Heart right ventricle (tissue), 16 donors: ENCODE measurements at regions not wholly inside any gene's neighbourhood (a gene's known extent, or its start where the extent isn't known, plus 50 kb on each side); places are given as distances from the start of the nearest gene placed in this dataset.

Experiments used
- ATAC-seq, 8 donors: fragments of 200-7000 bp; cut with Tn5 transposase; one replicate each; pipeline ENCODE4 v1.9.1; 2020; ENCODE audit warnings: mild to moderate bottlenecking in 8 of 8, moderate library complexity in 8 of 8, moderate number of reproducible peaks in 1 of 8
- DNase-seq, 2 donors: peaks; one replicate each; pipeline ENCODE4 v3.0.0-alpha.2; 2020
- H3K27ac ChIP-seq, 10 donors: fragments of 200-600 bp; sonication (generic) in 2 of 10; one replicate each; pipeline versions ENCODE4 v1.5.0 to v1.8.0; 2020 to 2022; ENCODE audit warnings: mild to moderate bottlenecking in 3 of 10
- H3K27me3 ChIP-seq, 7 donors: fragments of 200-600 bp; one replicate each; pipeline ENCODE4 v1.8.0; 2021 to 2022; ENCODE audit warnings: mild to moderate bottlenecking in 2 of 7
- H3K36me3 ChIP-seq, 9 donors: fragments of 200-600 bp; sonication (generic) in 1 of 9; one replicate each; pipeline versions ENCODE4 v1.5.0 to v1.8.0; 2020 to 2022; ENCODE audit warnings: mild to moderate bottlenecking in 2 of 9
- H3K4me1 ChIP-seq, 9 donors: fragments of 200-600 bp; sonication (generic) in 1 of 9; one replicate each; pipeline versions ENCODE4 v1.5.0 to v1.8.0; 2020 to 2022; ENCODE audit warnings: mild to moderate bottlenecking in 4 of 9
- H3K4me3 ChIP-seq, 10 donors: fragments of 200-600 bp; sonication (generic) in 2 of 10; one replicate each; pipeline versions ENCODE4 v1.5.0 to v1.8.0; 2020 to 2022; ENCODE audit warnings: mild to moderate bottlenecking in 7 of 10, moderate library complexity in 2 of 10
- H3K9me3 ChIP-seq, 11 donors: fragments of 200-600 bp in 10 of 11; sonication (generic) in 2 of 11; one replicate each; pipeline versions ENCODE4 v1.5.0 to v1.8.0; 2013 to 2022; ENCODE audit warnings: mild to moderate bottlenecking in 2 of 11, control low read depth in 1 of 11, moderate library complexity in 1 of 11
- CTCF ChIP-seq, 9 donors: fragments of 200-600 bp; sonication (generic) in 2 of 9; IDR thresholded peaks; one replicate each; pipeline versions ENCODE4 v1.5.0 to v1.8.0; 2021 to 2022; ENCODE audit warnings: antibody characterized with exemption in 9 of 9, mild to moderate bottlenecking in 5 of 9, moderate library complexity in 1 of 9
- WGBS, 2 donors: extraction: QIAGEN DNeasy Blood & Tissue Kit; methylation state at CpG; one replicate each; pipeline ENCODE4 v1.1.7; 2013; ENCODE audit warnings: inconsistent platforms in 1 of 2; 5-methylcytosine and 5-hydroxymethylcytosine counted together
- intact Hi-C, 10 donors: fragments of 100-400 bp; cut with DNase I; formaldehyde crosslinking; loops; one replicate each; pipeline versions ENCODE4 v1.11.1 to v1.14.2; 2022
- donor health status: Arrhythmogenic right ventricular cardiomyopathy.
- donor health status: ischemic (EF 13 %, LVEDD 7.1; RV severe dilation, severe dysfunction).
- donor health status: healthy with polysubstance abuse.
- donor health status: DM: no; HTN: yes; CAD: no.
- donor health status: DM: no; HTN: no; CAD: no.
- donor health status: ischemic (EF 25% LVEDD 6.9; RV normal size, moderate dysfunction).
- donor health status: ischemic (EF 25% LVEDD 5.7; RV mildly dilated, moderate dysfunction).
- donor health status: healthy.
- donor health status: DM: yes; HTN: yes; CAD: no.
- donor health status: Ischemic cardiomyopathy.
- donor health status: ischemic (EF 35%, LVEDD 5.7; RV mildly dilated, moderate dysfunction).
- donor health status: nonischemic (EF 11% LVEDD 7.7; RV severe dilation, severe dysfunction).
- donor health status: DM: yes; HTN: yes; CAD: no.
- donor health status: PGD.
- donor health status: ischemic (EF 29% LVEDD 5.4; RV normal size, mild dysfunction).
- donor health status: nonischemic (EF 23%, LVEDD 6.1; RV moderate dilation, normal function).

- Histone ChIP-seq H3K9me3 (peaks cover 0 to 19% (median 0%) of the 10 kb centered on the region in 11 donors), H3K27me3 (no peaks in the 10 kb centered on the region), H3K4me3 (no peak overlapping the region), H3K4me1 (no peaks in the 10 kb centered on the region), H3K36me3 (no peaks in the 10 kb centered on the region), H3K27ac (no peak overlapping the region)
- 62 to 75% methylated on average over 2 of the region's 2 CpGs for WGBS, 2 donors
- no peak for TF ChIP-seq CTCF (IDR thresholded peaks at IDR 0.05)
- ATAC-seq, result no peak
- DNase-seq, result no peak
- intact Hi-C loops, result loop anchor here in 2 of 10 donors (10.0 kb wide), 2 partner anchors 59 to 61 kb away; no protein-coding TSS in a partner anchor
Measured at GRCh38 chr9:12503606-12504122, 189.5 kb upstream of the TYRP1 start.

DNA sequence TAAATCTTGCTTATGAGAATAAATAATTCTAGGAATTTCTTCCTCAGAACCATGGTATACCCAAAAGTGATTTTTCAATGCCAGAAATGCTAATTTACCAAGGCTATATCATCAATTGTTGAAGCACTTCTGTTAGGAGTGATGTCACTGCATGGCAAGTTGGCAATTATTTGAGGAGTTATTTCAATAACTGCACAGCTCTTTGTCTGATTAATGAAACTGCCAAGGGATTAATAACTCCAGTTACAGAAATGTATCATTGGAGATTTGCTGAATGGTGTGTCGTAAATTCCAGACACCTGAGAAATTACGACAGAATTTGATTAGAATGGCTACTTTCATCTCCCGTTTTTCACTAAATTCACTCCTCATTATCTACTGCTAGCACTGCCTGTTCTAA lies 182.6 kb upstream of the TYRP1 start:
- peaks cover 0 to 9% (median 0%) of the 10 kb centered on the region in 11 donors for H3K9me3 ChIP-seq
- no peak overlapping the region for H3K27ac ChIP-seq
- no peaks in the 10 kb centered on the region for H3K27me3 ChIP-seq
- no peaks in the 10 kb centered on the region for H3K4me1 ChIP-seq
- 50 to 52% methylated on average over 3 of the region's 3 CpGs for WGBS, 2 donors
- DNase-seq, result no peak
- no peak for ATAC-seq
- H3K36me3 ChIP-seq, result no peaks in the 10 kb centered on the region
- no peak overlapping the region for H3K4me3 ChIP-seq
- no peak for TF ChIP-seq CTCF (IDR thresholded peaks at IDR 0.05)
- intact Hi-C loops, result no loop called here

- no peaks in the 10 kb centered on the region for H3K36me3 ChIP-seq
- no peaks in the 10 kb centered on the region for H3K9me3 ChIP-seq
- no peak for ATAC-seq
- no peak overlapping the region for H3K27ac ChIP-seq
- H3K27me3 ChIP-seq, result no peaks in the 10 kb centered on the region
- 33 to 39% methylated on average over 1 of the region's 1 CpG for WGBS, 2 donors
- TF ChIP-seq CTCF (IDR thresholded peaks at IDR 0.05), result no peak
- intact Hi-C loops, result no loop called here
- H3K4me1 ChIP-seq, result no peaks in the 10 kb centered on the region
- DNase-seq, result no peak
- H3K4me3 ChIP-seq, result no peak overlapping the region
Measured at GRCh38 chr9:12511726-12512125, 181.5 kb upstream of the TYRP1 start.

DNA sequence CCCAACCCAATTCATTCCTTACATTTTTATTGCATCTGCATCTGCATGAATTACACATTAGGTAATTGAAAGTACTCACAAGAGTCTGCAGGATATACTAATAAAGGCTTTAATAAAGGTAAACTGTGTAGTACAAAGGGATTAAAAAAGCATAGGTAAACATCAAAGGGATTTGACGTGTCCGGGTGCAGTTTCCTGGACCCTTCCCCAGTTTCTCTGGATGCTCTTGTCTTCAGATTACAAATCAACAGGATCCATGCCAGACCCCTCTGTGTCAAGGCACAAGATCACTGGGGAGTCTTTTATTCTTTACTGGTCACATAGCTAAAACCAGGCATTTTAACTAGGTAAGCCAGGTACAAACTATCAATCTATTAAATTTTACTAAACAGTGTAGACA lies 177.2 kb upstream of the TYRP1 start:
- 71 to 72% methylated on average over 2 of the region's 2 CpGs for WGBS, 2 donors
- intact Hi-C loops, result no loop called here
- no peak for TF ChIP-seq CTCF (IDR thresholded peaks at IDR 0.05)
- Histone ChIP-seq H3K27me3 (no peaks in the 10 kb centered on the region), H3K36me3 (no peaks in the 10 kb centered on the region), H3K4me3 (no peak overlapping the region), H3K27ac (no peak overlapping the region), H3K4me1 (no peaks in the 10 kb centered on the region), H3K9me3 (no peaks in the 10 kb centered on the region)
- ATAC-seq (no peak), DNase-seq (no peak)
